Large intestine (tissue), 3 donors: ENCODE measurements at regions not wholly inside any gene's neighbourhood (a gene's known extent, or its start where the extent isn't known, plus 50 kb on each side); places are given as distances from the start of the nearest gene placed in this dataset.

Experiments used
- DNase-seq, 2 donors: peaks; one replicate each; pipeline versions ENCODE4 v3.0.0 to v3.0.0-alpha.2; 2013
- H3K27ac ChIP-seq: one replicate; pipeline ENCODE4 v1.5.1; 2013; ENCODE audit warnings: low read length
- H3K27me3 ChIP-seq: 2 replicates; pipeline ENCODE4 v1.6.1; 2013; ENCODE audit warnings: low read length; ENCODE audit not compliant: control insufficient read depth, insufficient read depth
- H3K36me3 ChIP-seq: 2 replicates; pipeline ENCODE4 v1.6.1; 2013; ENCODE audit warnings: low read length; ENCODE audit not compliant: control insufficient read depth, insufficient read depth
- H3K4me1 ChIP-seq: one replicate; pipeline ENCODE4 v1.6.1; 2013; ENCODE audit warnings: low read length; ENCODE audit not compliant: control insufficient read depth, insufficient read depth
- H3K4me3 ChIP-seq: one replicate; pipeline ENCODE4 v1.5.1; 2013; ENCODE audit warnings: low read length
- H3K9me3 ChIP-seq: one replicate; pipeline ENCODE4 v1.6.1; 2013; ENCODE audit warnings: mild to moderate bottlenecking, low read depth, low read length, moderate library complexity; ENCODE audit not compliant: control insufficient read depth
- WGBS: methylation state at CpG from one replicate; pipeline ENCODE4 v1.1.5; 2013; ENCODE audit warnings: low lambda C conversion rate; ENCODE audit not compliant: insufficient coverage; 5-methylcytosine and 5-hydroxymethylcytosine counted together

DNA sequence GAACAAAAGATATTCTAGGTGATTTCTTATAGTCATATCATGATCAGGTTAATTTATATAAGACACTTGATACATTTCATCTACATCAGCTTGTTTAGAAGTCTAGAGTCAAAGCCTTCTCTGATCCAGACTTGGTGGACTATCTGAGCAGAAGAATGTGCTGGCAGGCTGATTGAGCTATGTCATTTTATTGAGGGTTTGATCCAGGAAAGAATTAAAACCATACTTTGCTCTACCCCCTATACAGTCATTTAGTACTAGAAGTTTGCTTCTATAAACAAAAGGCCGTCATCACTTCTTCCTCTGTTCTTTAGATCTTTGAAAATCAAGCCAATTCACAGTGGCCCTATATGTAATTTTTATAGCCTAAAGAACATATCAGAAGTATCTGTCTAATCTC lies 173.1 kb upstream of the PITX2 start:
- H3K36me3 ChIP-seq, result no peaks in the 10 kb centered on the region
- no peaks in the 10 kb centered on the region for H3K27me3 ChIP-seq
- H3K4me3 ChIP-seq, result no peak overlapping the region
- no peak overlapping the region for H3K27ac ChIP-seq
- no peaks in the 10 kb centered on the region for H3K9me3 ChIP-seq
- H3K4me1 ChIP-seq, result peaks cover 9% of the 10 kb centered on the region
- no peak for DNase-seq
- WGBS, result 100% methylated on average over 1 of the region's 1 CpG

DNA sequence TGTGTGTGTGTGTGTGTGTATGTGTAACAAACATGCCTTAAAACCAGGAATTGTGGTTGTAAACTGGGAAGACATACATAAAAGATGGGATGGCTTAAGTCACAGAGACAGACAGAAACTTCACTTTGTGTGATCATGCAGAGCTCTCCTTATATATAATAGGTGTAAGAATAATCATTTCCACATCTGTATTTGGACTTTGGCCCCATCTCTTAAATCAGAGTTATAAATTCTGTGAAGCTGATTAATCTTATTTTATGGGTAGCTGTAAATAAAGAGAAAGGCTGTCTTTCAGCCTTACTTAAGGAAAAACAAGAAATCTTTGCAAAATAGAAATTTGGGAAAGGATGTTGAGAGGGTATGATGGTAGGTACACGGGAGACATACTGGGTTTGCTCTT lies 174.6 kb upstream of the PITX2 start:
- Histone ChIP-seq H3K9me3 (no peaks in the 10 kb centered on the region), H3K27ac (no peak overlapping the region), H3K27me3 (peaks cover 3% of the 10 kb centered on the region), H3K4me1 (peaks cover 9% of the 10 kb centered on the region), H3K4me3 (no peak overlapping the region), H3K36me3 (no peaks in the 10 kb centered on the region)
- 0% methylated on average over 1 of the region's 1 CpG for WGBS
- DNase-seq, result peak in 1 of 2 donors; percentile 59

- no peaks in the 10 kb centered on the region for H3K9me3 ChIP-seq
- 80% methylated on average over 8 of the region's 13 CpGs for WGBS
- no peaks in the 10 kb centered on the region for H3K36me3 ChIP-seq
- H3K4me1 ChIP-seq, result peaks cover 9% of the 10 kb centered on the region
- H3K4me3 ChIP-seq, result no peak overlapping the region
- no peak overlapping the region for H3K27ac ChIP-seq
- peaks cover 3% of the 10 kb centered on the region for H3K27me3 ChIP-seq
- no peak for DNase-seq
Observed at GRCh38 chr4:110798687-110799086, 175.8 kb upstream of the PITX2 start.

- Histone ChIP-seq H3K27me3 (peaks cover 3% of the 10 kb centered on the region), H3K4me3 (no peak overlapping the region), H3K27ac (no peak overlapping the region), H3K4me1 (peaks cover 6% of the 10 kb centered on the region), H3K36me3 (no peaks in the 10 kb centered on the region), H3K9me3 (no peaks in the 10 kb centered on the region)
- WGBS, result no CpG with 5 or more reads among the region's 3 CpGs
- no peak for DNase-seq
Observed at GRCh38 chr4:110799211-110799610, 176.3 kb upstream of the PITX2 start.

GRCh38 chr4:110801591-110801990 lies 178.7 kb upstream of the PITX2 start:
- DNase-seq, result no peak
- Histone ChIP-seq H3K36me3 (no peaks in the 10 kb centered on the region), H3K27me3 (peaks cover 3% of the 10 kb centered on the region), H3K4me1 (peaks cover 4% of the 10 kb centered on the region), H3K4me3 (no peak overlapping the region), H3K27ac (no peak overlapping the region), H3K9me3 (no peaks in the 10 kb centered on the region)

DNA sequence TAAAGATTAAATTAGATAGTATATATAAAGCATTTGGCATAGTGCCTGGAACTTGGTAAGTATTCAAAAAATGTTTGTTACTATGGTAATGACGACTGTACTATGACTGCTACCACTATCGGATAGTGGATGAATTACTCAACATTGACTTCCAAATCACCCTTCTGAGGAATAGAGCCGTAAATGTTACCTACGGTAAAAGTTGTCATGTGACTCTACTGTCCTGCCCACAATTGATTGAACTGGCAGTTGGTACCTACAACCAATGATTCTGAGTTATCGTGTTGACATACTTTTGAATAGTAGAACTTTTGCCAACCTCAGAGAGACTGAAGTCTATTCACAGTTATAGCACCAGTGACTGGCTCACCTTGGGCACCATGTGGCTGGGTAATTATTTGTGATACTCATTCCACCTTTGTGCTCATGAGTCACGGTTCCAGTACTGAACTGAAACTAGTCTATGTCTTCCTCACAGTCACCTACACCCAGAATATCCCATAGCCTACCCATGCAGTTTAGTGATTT lies 185.5 kb upstream of the PITX2 start:
- Histone ChIP-seq H3K27ac (peak overlapping the region; percentile 52), H3K9me3 (no peaks in the 10 kb centered on the region), H3K4me3 (no peak overlapping the region), H3K36me3 (no peaks in the 10 kb centered on the region), H3K4me1 (no peaks in the 10 kb centered on the region), H3K27me3 (no peaks in the 10 kb centered on the region)
- no CpG with 5 or more reads among the region's 6 CpGs for WGBS
- peak; percentile 44 to 82 for DNase-seq

DNA sequence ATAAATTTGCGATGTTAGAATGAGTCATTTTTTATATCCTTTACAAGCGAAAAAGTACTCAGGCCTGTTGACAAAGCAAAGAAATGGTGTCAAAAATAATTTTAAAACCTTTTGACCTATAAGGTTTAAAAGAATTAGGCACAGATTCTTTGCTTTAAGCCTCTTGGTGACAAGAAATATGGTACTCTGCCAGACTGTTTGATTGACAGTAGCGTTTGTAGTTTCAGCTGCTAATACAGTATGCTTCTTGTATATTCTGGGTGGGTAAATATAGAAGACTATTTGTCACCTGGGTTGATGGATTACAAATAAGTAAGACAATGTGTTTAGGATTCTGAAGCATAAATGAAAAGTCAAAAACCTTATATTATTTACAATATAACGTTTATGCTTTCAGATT lies 193.1 kb upstream of the PITX2 start:
- no peaks in the 10 kb centered on the region for H3K9me3 ChIP-seq
- H3K36me3 ChIP-seq, result no peaks in the 10 kb centered on the region
- H3K27me3 ChIP-seq, result no peaks in the 10 kb centered on the region
- 81% methylated on average over 3 of the region's 4 CpGs for WGBS
- no peak overlapping the region for H3K27ac ChIP-seq
- no peak for DNase-seq
- no peaks in the 10 kb centered on the region for H3K4me1 ChIP-seq
- H3K4me3 ChIP-seq, result no peak overlapping the region

GRCh38 chr4:110816367-110816766 lies 193.5 kb upstream of the PITX2 start:
- Histone ChIP-seq H3K27ac (no peak overlapping the region), H3K4me3 (no peak overlapping the region), H3K4me1 (no peaks in the 10 kb centered on the region), H3K36me3 (no peaks in the 10 kb centered on the region), H3K9me3 (no peaks in the 10 kb centered on the region), H3K27me3 (no peaks in the 10 kb centered on the region)
- no peak for DNase-seq
- WGBS, result no CpG with 5 or more reads among the region's 1 CpG

GRCh38 chr4:110821186-110821585 lies 198.3 kb upstream of the PITX2 start:
- no peaks in the 10 kb centered on the region for H3K9me3 ChIP-seq
- no peaks in the 10 kb centered on the region for H3K27me3 ChIP-seq
- H3K27ac ChIP-seq, result no peak overlapping the region
- H3K4me1 ChIP-seq, result no peaks in the 10 kb centered on the region
- WGBS, result no CpG with 5 or more reads among the region's 4 CpGs
- DNase-seq, result no peak
- H3K36me3 ChIP-seq, result no peaks in the 10 kb centered on the region
- no peak overlapping the region for H3K4me3 ChIP-seq

- Histone ChIP-seq H3K9me3 (no peaks in the 10 kb centered on the region), H3K4me1 (no peaks in the 10 kb centered on the region), H3K27ac (no peak overlapping the region), H3K36me3 (no peaks in the 10 kb centered on the region), H3K4me3 (no peak overlapping the region), H3K27me3 (no peaks in the 10 kb centered on the region)
- DNase-seq, result no peak
- WGBS, result 83% methylated on average over 1 of the region's 3 CpGs
Observed at GRCh38 chr4:110823251-110823650, 200.4 kb upstream of the PITX2 start.

DNA sequence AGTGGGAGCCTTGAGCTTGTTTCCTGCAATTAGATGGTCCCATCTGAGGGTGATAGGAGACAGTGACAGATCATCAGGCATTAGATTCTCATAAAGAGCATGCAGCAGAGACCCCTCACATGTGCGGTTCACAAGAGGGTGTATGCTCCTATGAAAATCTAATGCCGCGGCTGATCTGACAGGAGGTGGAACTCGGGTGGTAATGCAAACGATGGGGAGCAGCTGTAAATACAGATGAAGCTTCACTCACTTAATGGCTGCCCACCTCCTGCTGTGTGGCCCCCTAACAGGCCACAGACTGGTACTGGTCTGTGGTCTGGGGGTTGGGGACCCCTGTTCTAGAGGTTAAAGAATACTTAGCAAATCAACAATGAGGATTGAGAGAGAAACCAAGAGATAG lies 201.5 kb upstream of the PITX2 start:
- DNase-seq, result no peak
- WGBS, result no CpG with 5 or more reads among the region's 5 CpGs

More for the DNA sequence above, 201.5 kb upstream of the PITX2 start:
- Histone ChIP-seq H3K36me3 (no peaks in the 10 kb centered on the region), H3K27ac (no peak overlapping the region), H3K4me3 (no peak overlapping the region), H3K9me3 (no peaks in the 10 kb centered on the region), H3K27me3 (no peaks in the 10 kb centered on the region), H3K4me1 (no peaks in the 10 kb centered on the region)
